ENCODE measurements at regions not wholly inside any gene's neighbourhood (a gene's known extent, or its start where the extent isn't known, plus 50 kb on each side); places are given as distances from the start of the nearest gene placed in this dataset.

- Mint-ChIP-seq H3K9me3 (ENCODE audit: low read depth) (no peaks in the 10 kb centered on the region), H3K4me3 (no peak overlapping the region), H3K36me3 (no peaks in the 10 kb centered on the region), H3K27me3 (peaks cover 9% of the 10 kb centered on the region), H3K27ac (no peak overlapping the region), H3K4me1 (ENCODE audit: low read depth) (no peaks in the 10 kb centered on the region)
These were observed 143.4 kb downstream of the ZNF608 start for GRCh38 chr5:124602925-124603650.

- Mint-ChIP-seq H3K27me3 (peaks cover 14% of the 10 kb centered on the region), H3K4me1 (ENCODE audit: low read depth) (no peaks in the 10 kb centered on the region), H3K4me3 (no peak overlapping the region), H3K27ac (no peak overlapping the region), H3K9me3 (ENCODE audit: low read depth) (no peaks in the 10 kb centered on the region), H3K36me3 (no peaks in the 10 kb centered on the region)
These were observed 147.1 kb downstream of the ZNF608 start for GRCh38 chr5:124599028-124599973.

- peaks cover 14% of the 10 kb centered on the region for H3K27me3 Mint-ChIP-seq
- H3K36me3 Mint-ChIP-seq = no peaks in the 10 kb centered on the region
- no peaks in the 10 kb centered on the region for H3K4me1 Mint-ChIP-seq (ENCODE audit: low read depth)
- no peak overlapping the region for H3K27ac Mint-ChIP-seq
- no peaks in the 10 kb centered on the region for H3K9me3 Mint-ChIP-seq (ENCODE audit: low read depth)
- no peak overlapping the region for H3K4me3 Mint-ChIP-seq
These were observed 149.6 kb downstream of the ZNF608 start for GRCh38 chr5:124596595-124597421.

GRCh38 chr5:124593952-124594351 is 152.5 kb downstream of the ZNF608 start:
- Mint-ChIP-seq H3K36me3 (no peaks in the 10 kb centered on the region), H3K4me1 (ENCODE audit: low read depth) (no peaks in the 10 kb centered on the region), H3K9me3 (ENCODE audit: low read depth) (no peaks in the 10 kb centered on the region), H3K27me3 (peaks cover 19% of the 10 kb centered on the region), H3K27ac (no peak overlapping the region), H3K4me3 (no peak overlapping the region)

GRCh38 chr5:124592891-124593290 is 153.5 kb downstream of the ZNF608 start:
- H3K4me3 Mint-ChIP-seq = no peak overlapping the region
- no peak overlapping the region for H3K27ac Mint-ChIP-seq

GRCh38 chr5:124591583-124591982 is 154.9 kb downstream of the ZNF608 start:
- H3K4me1 Mint-ChIP-seq (ENCODE audit: low read depth) = no peaks in the 10 kb centered on the region
- H3K4me3 Mint-ChIP-seq = no peak overlapping the region
- no peak overlapping the region for H3K27ac Mint-ChIP-seq
- no peaks in the 10 kb centered on the region for H3K9me3 Mint-ChIP-seq (ENCODE audit: low read depth)
- H3K36me3 Mint-ChIP-seq = no peaks in the 10 kb centered on the region
- H3K27me3 Mint-ChIP-seq = peaks cover 12% of the 10 kb centered on the region

More at GRCh38 chr5:124592891-124593290, 153.5 kb downstream of the ZNF608 start:
- H3K27me3 Mint-ChIP-seq = peaks cover 19% of the 10 kb centered on the region
- no peaks in the 10 kb centered on the region for H3K36me3 Mint-ChIP-seq
- no peaks in the 10 kb centered on the region for H3K9me3 Mint-ChIP-seq (ENCODE audit: low read depth)
- H3K4me1 Mint-ChIP-seq (ENCODE audit: low read depth) = no peaks in the 10 kb centered on the region

GRCh38 chr5:124590686-124591085 is 155.8 kb downstream of the ZNF608 start:
- H3K9me3 Mint-ChIP-seq (ENCODE audit: low read depth) = no peaks in the 10 kb centered on the region
- peaks cover 12% of the 10 kb centered on the region for H3K27me3 Mint-ChIP-seq
- H3K4me3 Mint-ChIP-seq = no peak overlapping the region
- H3K36me3 Mint-ChIP-seq = no peaks in the 10 kb centered on the region
- H3K4me1 Mint-ChIP-seq (ENCODE audit: low read depth) = no peaks in the 10 kb centered on the region
- H3K27ac Mint-ChIP-seq = no peak overlapping the region

- H3K27me3 Mint-ChIP-seq = peaks cover 9% of the 10 kb centered on the region
- H3K4me1 Mint-ChIP-seq (ENCODE audit: low read depth) = peaks cover 19% of the 10 kb centered on the region
- H3K4me3 Mint-ChIP-seq = no peak overlapping the region
- no peaks in the 10 kb centered on the region for H3K9me3 Mint-ChIP-seq (ENCODE audit: low read depth)
- no peaks in the 10 kb centered on the region for H3K36me3 Mint-ChIP-seq
- no peak overlapping the region for H3K27ac Mint-ChIP-seq
These were observed 159.2 kb downstream of the ZNF608 start for GRCh38 chr5:124587280-124587679.

GRCh38 chr5:124584991-124585715 is 161.3 kb downstream of the ZNF608 start:
- no peaks in the 10 kb centered on the region for H3K36me3 Mint-ChIP-seq
- peaks cover 4% of the 10 kb centered on the region for H3K27me3 Mint-ChIP-seq
- peaks cover 19% of the 10 kb centered on the region for H3K4me1 Mint-ChIP-seq (ENCODE audit: low read depth)
- no peaks in the 10 kb centered on the region for H3K9me3 Mint-ChIP-seq (ENCODE audit: low read depth)
- H3K27ac Mint-ChIP-seq = no peak overlapping the region
- H3K4me3 Mint-ChIP-seq = no peak overlapping the region

- Mint-ChIP-seq H3K27me3 (peaks cover 2% of the 10 kb centered on the region), H3K9me3 (ENCODE audit: low read depth) (no peaks in the 10 kb centered on the region), H3K4me3 (no peak overlapping the region), H3K4me1 (ENCODE audit: low read depth) (peaks cover 19% of the 10 kb centered on the region), H3K27ac (no peak overlapping the region), H3K36me3 (no peaks in the 10 kb centered on the region)
These were observed 162.7 kb downstream of the ZNF608 start for GRCh38 chr5:124583469-124584350.

- Mint-ChIP-seq H3K4me1 (ENCODE audit: low read depth) (peaks cover 19% of the 10 kb centered on the region), H3K4me3 (no peak overlapping the region), H3K27me3 (peaks cover 4% of the 10 kb centered on the region), H3K36me3 (no peaks in the 10 kb centered on the region), H3K9me3 (ENCODE audit: low read depth) (no peaks in the 10 kb centered on the region), H3K27ac (no peak overlapping the region)
These were observed 163.9 kb downstream of the ZNF608 start for GRCh38 chr5:124582561-124582840.

- Mint-ChIP-seq H3K4me1 (ENCODE audit: low read depth) (peaks cover 19% of the 10 kb centered on the region), H3K27me3 (peaks cover 4% of the 10 kb centered on the region), H3K36me3 (no peaks in the 10 kb centered on the region), H3K4me3 (no peak overlapping the region), H3K27ac (peak overlapping the region; percentile 29), H3K9me3 (ENCODE audit: low read depth) (no peaks in the 10 kb centered on the region)
These were observed 164.5 kb downstream of the ZNF608 start for GRCh38 chr5:124581738-124582560.
